K562 (cell line): ENCODE measurements at regions not wholly inside any gene's neighbourhood (a gene's known extent, or its start where the extent isn't known, plus 50 kb on each side); places are given as distances from the start of the nearest gene placed in this dataset.

Source experiments
- ATAC-seq: fragments of 200-7000 bp; cut with Tn5 transposase; 3 replicates; pipeline ENCODE4 v1.9.1; 2020; ENCODE audit warnings: moderate library complexity
- BruUV-seq: library from RNA; stranded (reverse); fragments of 400-500 nt; replicated peaks from 2 replicates; lab custom pipeline; 2021; lab: Mats Ljungman, UMichigan
- CTCF ChIA-PET: fragments of 300-600 bp; formaldehyde crosslinking; extraction: SDS; loops from one replicate; lab custom pipeline; 2021; ENCODE audit warnings: low intra/inter-chr PET ratio; lab: Yijun Ruan, JAX
- POLR2A ChIA-PET: fragments of 300-600, 350-650 bp; sonication (Branson Sonifier 250); formaldehyde crosslinking; extraction: SDS; loops from one replicate; lab custom pipeline; 2021; ENCODE audit warnings: antibody characterized with exemption, inconsistent platforms; lab: Yijun Ruan, JAX
- DNase-seq, 4 experiments: peaks; one replicate each; pipeline versions ENCODE4 v3.0.0 to v3.0.0-alpha.2; 2011 to 2018; ENCODE audit warnings: low spot score in 3 of 4, mixed read lengths in 3 of 4; ENCODE audit errors: extremely low read depth in 1 of 4
- FAIRE-seq: peaks from 2 replicates; lab custom pipeline; 2011; peaks lifted over from hg19 to GRCh38; lab: Jason Lieb, UNC
- H2AFZ ChIP-seq: 2 replicates; pipeline ENCODE4 v1.6.0; 2011; ENCODE audit warnings: low read depth, low read length, control low read depth, inconsistent platforms
- H3K27ac ChIP-seq: fragments of 200-600 bp; 3 replicates; pipeline ENCODE4 v1.8.0; 2011; ENCODE audit warnings: low read depth, mild to moderate bottlenecking, control low read depth, inconsistent platforms, low read length, moderate library complexity, mixed read lengths; ENCODE audit errors: extremely low read depth
- H3K27me3 ChIP-seq, 2 experiments: fragments of 300-600 bp in 1 of 2; 2 replicates in 1 of 2; 3 replicates in 1 of 2; pipeline versions ENCODE4 v1.6.0 to v1.8.0; 2011; ENCODE audit warnings: inconsistent platforms in 2 of 2, low read length in 2 of 2, mild to moderate bottlenecking in 1 of 2, mixed read lengths in 1 of 2, moderate library complexity in 1 of 2; ENCODE audit not compliant: control insufficient read depth in 2 of 2, insufficient read depth in 2 of 2
- H3K36me3 ChIP-seq: fragments of 300-600 bp; 3 replicates; pipeline ENCODE4 v1.8.0; 2011; ENCODE audit warnings: mild to moderate bottlenecking, low read length, inconsistent platforms; ENCODE audit not compliant: control insufficient read depth, insufficient read depth
- H3K4me1 ChIP-seq, 2 experiments: fragments of 200-600 bp in 1 of 2; replicated peaks in 1 of 2; 2 replicates in 1 of 2; 3 replicates in 1 of 2; pipeline versions ENCODE4 v1.5.1 to v1.8.0; 2011; ENCODE audit warnings: inconsistent platforms in 2 of 2, low read length in 2 of 2, mild to moderate bottlenecking in 1 of 2, mixed read lengths in 1 of 2, moderate library complexity in 1 of 2; ENCODE audit not compliant: control insufficient read depth in 2 of 2, insufficient read depth in 2 of 2
- H3K4me2 ChIP-seq: 2 replicates; pipeline ENCODE4 v1.6.1; 2011; ENCODE audit warnings: low read length, control low read depth, inconsistent platforms, mixed read lengths; ENCODE audit not compliant: insufficient read depth
- H3K4me3 ChIP-seq: fragments of 200-600 bp; sonication (generic), shearing (Covaris generic); 2 replicates; pipeline ENCODE4 v1.5.1; 2016; ENCODE audit warnings: control low read depth, inconsistent platforms
- H3K79me2 ChIP-seq: fragments of 200-600 bp; 3 replicates; pipeline ENCODE4 v1.8.0; 2011; ENCODE audit warnings: low read length, inconsistent platforms; ENCODE audit not compliant: control insufficient read depth, insufficient read depth
- H3K9ac ChIP-seq, 2 experiments: 2 replicates each; pipeline versions ENCODE4 v1.6.0 to v1.6.1; 2011; ENCODE audit warnings: low read depth in 2 of 2, low read length in 2 of 2, control low read depth in 1 of 2, inconsistent platforms in 1 of 2, mild to moderate bottlenecking in 1 of 2, mixed read lengths in 1 of 2; ENCODE audit not compliant: insufficient read depth in 1 of 2
- H3K9me1 ChIP-seq: one replicate; pipeline ENCODE4 v1.6.0; 2011; ENCODE audit warnings: inconsistent platforms, mild to moderate bottlenecking, low read length, moderate library complexity; ENCODE audit not compliant: control insufficient read depth, insufficient read depth
- H3K9me3 ChIP-seq: replicated peaks from 2 replicates; pipeline ENCODE4 v1.5.1; 2011; ENCODE audit warnings: low read depth, low read length, inconsistent platforms; ENCODE audit not compliant: control insufficient read depth, insufficient read depth
- H4K20me1 ChIP-seq: replicated peaks from 2 replicates; pipeline ENCODE4 v1.6.1; 2011; ENCODE audit warnings: low read length, inconsistent platforms, mixed read lengths; ENCODE audit not compliant: control insufficient read depth, insufficient read depth
- ASH1L ChIP-seq: fragments of 450-650 bp; IDR thresholded peaks from 2 replicates; pipeline ENCODE4 v1.6.1; 2018; ENCODE audit warnings: borderline replicate concordance, mild to moderate bottlenecking, low read depth; ENCODE audit not compliant: partially characterized antibody
- BRD9 ChIP-seq: fragments of 450-650 bp; IDR thresholded peaks from 2 replicates; pipeline ENCODE4 v1.6.1; 2018; ENCODE audit warnings: low read depth; ENCODE audit not compliant: partially characterized antibody
- FOXA1 ChIP-seq: fragments of 450-650 bp; IDR thresholded peaks from 2 replicates; pipeline ENCODE4 v1.6.1; 2016; ENCODE audit warnings: mild to moderate bottlenecking, borderline replicate concordance
- KAT2B ChIP-seq: IDR thresholded peaks from one replicate; pipeline ENCODE4 v1.6.1; 2012; ENCODE audit warnings: low read depth, mild to moderate bottlenecking, control low read depth, inconsistent platforms, low read length, moderate library complexity
- MEF2D ChIP-seq: conservative IDR thresholded peaks from 2 replicates; pipeline ENCODE4 v1.6.1; 2016; ENCODE audit warnings: low read depth, missing genetic modification characterization, missing compliant biosample characterization
- SFPQ ChIP-seq: fragments of 200-400 bp; formaldehyde crosslinking; IDR thresholded peaks from 2 replicates; pipeline ENCODE4 v1.6.1; 2017; ENCODE audit warnings: mild to moderate bottlenecking, low read depth, low read length, moderate library complexity
- ZBED1 ChIP-seq: IDR thresholded peaks from 2 replicates; pipeline ENCODE4 v1.6.1; 2014
- ZBTB17 ChIP-seq: fragments of 450-650 bp; formaldehyde crosslinking; IDR thresholded peaks from 2 replicates; pipeline ENCODE4 v1.4.0; 2020; ENCODE audit warnings: mild to moderate bottlenecking
- ZNF224 ChIP-seq: sonication (generic); formaldehyde crosslinking; IDR thresholded peaks from 2 replicates; pipeline ENCODE4 v1.8.0; 2022; ENCODE audit warnings: mild to moderate bottlenecking, missing genetic modification reagents
- ZNF253 ChIP-seq: fragments of 250-450 bp; sonication (Bioruptor Pico); conservative IDR thresholded peaks from 2 replicates; pipeline ENCODE4 v1.6.1; 2021; ENCODE audit warnings: mild to moderate bottlenecking
- ZNF354B ChIP-seq: fragments of 250-450 bp; sonication (Bioruptor Pico); IDR thresholded peaks from 2 replicates; pipeline ENCODE4 v1.4.0; 2020
- WGBS: fragments of 100-300 bp; shearing (Covaris generic); methylation state at CpG from one replicate; pipeline ENCODE4 v1.1.6; 2016; ENCODE audit warnings: low coverage, mixed read lengths; ENCODE audit not compliant: insufficient coverage; ENCODE audit errors: missing lambda C conversion rate; 5-methylcytosine and 5-hydroxymethylcytosine counted together
- in situ Hi-C: fragments of 300-500 bp; cut with MboI; formaldehyde crosslinking; loops from 4 replicates; pipeline ENCODE4 v1.15.0; 2018; ENCODE audit warnings: inconsistent platforms, mixed read lengths
- intact Hi-C: fragments of 100-400 bp; cut with micrococcal nuclease; formaldehyde crosslinking; loops from 2 replicates; pipeline ENCODE4 v1.14.2; 2022
- TF ChIP-seq, protein P1 (sequence below): fragments of 450-650 bp; formaldehyde crosslinking; conservative IDR thresholded peaks from 2 replicates; pipeline ENCODE4 v1.4.0; 2022; ENCODE audit warnings: mild to moderate bottlenecking, missing genetic modification characterization
- TF ChIP-seq, protein P2 (sequence below): sonication (generic); formaldehyde crosslinking; IDR thresholded peaks from 2 replicates; pipeline ENCODE4 v1.8.0; 2022; ENCODE audit warnings: mild to moderate bottlenecking, missing genetic modification reagents, borderline replicate concordance

DNA sequence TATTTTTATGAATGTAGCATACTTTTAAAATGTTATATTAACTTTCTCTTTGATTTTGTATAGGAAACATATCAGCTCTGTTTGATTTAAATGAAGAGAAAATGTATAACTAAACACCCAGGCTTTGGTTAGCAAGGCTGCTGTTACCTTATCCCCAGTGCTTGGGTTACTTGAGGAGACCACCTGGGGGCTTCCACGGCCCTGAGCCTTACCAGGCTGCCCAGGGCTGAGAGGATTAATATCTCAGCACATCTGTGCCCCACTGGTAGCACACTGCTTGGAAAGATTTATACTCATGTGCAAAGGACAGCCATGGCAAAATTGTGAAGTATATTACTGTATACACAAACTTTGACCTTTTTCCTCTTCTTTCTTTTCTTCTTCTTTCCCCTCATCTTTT, 752.9 kb downstream of the RAPGEF2 start:
- no peak overlapping the region for H3K4me2 ChIP-seq
- intact Hi-C loops (no loop called here), in situ Hi-C loops (no loop called here)
- BruUV-seq: no TSS peak
- no peaks in the 10 kb centered on the region for H3K27me3 ChIP-seq
- ATAC-seq (no peak), FAIRE-seq (no peak), DNase-seq (no peak)
- no peaks in the 10 kb centered on the region for H3K36me3 ChIP-seq
- POLR2A ChIA-PET: no interaction called here
- TF ChIP-seq FOXA1 (no peak), MEF2D (tag) (no peak), ASH1L (no peak)
- CTCF ChIA-PET: no interaction called here
- H3K79me2 ChIP-seq: no peaks in the 10 kb centered on the region
- H3K9me1 ChIP-seq: no peaks in the 10 kb centered on the region
- no peak overlapping the region for H2AFZ ChIP-seq
- no peak overlapping the region for H3K27ac ChIP-seq
- no peak overlapping the region for H3K9ac ChIP-seq
- no peak overlapping the region for H3K4me3 ChIP-seq
- no peaks in the 10 kb centered on the region for H3K9me3 ChIP-seq
- WGBS: 0% methylated on average over 1 of the region's 1 CpG
- H4K20me1 ChIP-seq: no peaks in the 10 kb centered on the region
- H3K4me1 ChIP-seq: no peaks in the 10 kb centered on the region

- intact Hi-C loops (no loop called here), in situ Hi-C loops (no loop called here)
- no peak overlapping the region for H3K27ac ChIP-seq
- no peak overlapping the region for H3K4me2 ChIP-seq
- H2AFZ ChIP-seq: no peak overlapping the region
- no peaks in the 10 kb centered on the region for H3K9me3 ChIP-seq
- WGBS: 0% methylated on average over 4 of the region's 5 CpGs
- no peak for ATAC-seq
- no peak overlapping the region for H3K4me3 ChIP-seq
- BruUV-seq: no TSS peak
- POLR2A ChIA-PET: no interaction called here
- no peaks in the 10 kb centered on the region for H3K79me2 ChIP-seq
- no peak for DNase-seq
- no peak for FAIRE-seq
- no peaks in the 10 kb centered on the region for H3K27me3 ChIP-seq
- no peaks in the 10 kb centered on the region for H3K36me3 ChIP-seq
- H3K9me1 ChIP-seq: no peaks in the 10 kb centered on the region
- H4K20me1 ChIP-seq: no peaks in the 10 kb centered on the region
- H3K4me1 ChIP-seq: no peaks in the 10 kb centered on the region
- CTCF ChIA-PET: no interaction called here
- no peak overlapping the region for H3K9ac ChIP-seq
- TF ChIP-seq SFPQ (no peak), ZNF224 (CRISPR knock-in tag) (no peak), ZBTB17 (CRISPR knock-in tag) (no peak), ZNF253 (no peak), ZBED1 (no peak), KAT2B (no peak), BRD9 (no peak), ZNF354B (CRISPR knock-in tag) (no peak)
- TF ChIP-seq, protein P1, sequence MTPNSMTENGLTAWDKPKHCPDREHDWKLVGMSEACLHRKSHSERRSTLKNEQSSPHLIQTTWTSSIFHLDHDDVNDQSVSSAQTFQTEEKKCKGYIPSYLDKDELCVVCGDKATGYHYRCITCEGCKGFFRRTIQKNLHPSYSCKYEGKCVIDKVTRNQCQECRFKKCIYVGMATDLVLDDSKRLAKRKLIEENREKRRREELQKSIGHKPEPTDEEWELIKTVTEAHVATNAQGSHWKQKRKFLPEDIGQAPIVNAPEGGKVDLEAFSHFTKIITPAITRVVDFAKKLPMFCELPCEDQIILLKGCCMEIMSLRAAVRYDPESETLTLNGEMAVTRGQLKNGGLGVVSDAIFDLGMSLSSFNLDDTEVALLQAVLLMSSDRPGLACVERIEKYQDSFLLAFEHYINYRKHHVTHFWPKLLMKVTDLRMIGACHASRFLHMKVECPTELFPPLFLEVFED (CRISPR knock-in tag): no peak
- TF ChIP-seq, protein P2, sequence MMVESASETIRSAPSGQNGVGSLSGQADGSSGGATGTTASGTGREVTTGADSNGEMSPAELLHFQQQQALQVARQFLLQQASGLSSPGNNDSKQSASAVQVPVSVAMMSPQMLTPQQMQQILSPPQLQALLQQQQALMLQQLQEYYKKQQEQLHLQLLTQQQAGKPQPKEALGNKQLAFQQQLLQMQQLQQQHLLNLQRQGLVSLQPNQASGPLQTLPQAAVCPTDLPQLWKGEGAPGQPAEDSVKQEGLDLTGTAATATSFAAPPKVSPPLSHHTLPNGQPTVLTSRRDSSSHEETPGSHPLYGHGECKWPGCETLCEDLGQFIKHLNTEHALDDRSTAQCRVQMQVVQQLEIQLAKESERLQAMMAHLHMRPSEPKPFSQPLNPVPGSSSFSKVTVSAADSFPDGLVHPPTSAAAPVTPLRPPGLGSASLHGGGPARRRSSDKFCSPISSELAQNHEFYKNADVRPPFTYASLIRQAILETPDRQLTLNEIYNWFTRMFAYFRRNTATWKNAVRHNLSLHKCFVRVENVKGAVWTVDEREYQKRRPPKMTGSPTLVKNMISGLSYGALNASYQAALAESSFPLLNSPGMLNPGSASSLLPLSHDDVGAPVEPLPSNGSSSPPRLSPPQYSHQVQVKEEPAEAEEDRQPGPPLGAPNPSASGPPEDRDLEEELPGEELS (CRISPR knock-in tag): no peak
Measured at GRCh38 chr4:159856451-159856850, 753.6 kb downstream of the RAPGEF2 start.
